Activated CD4-positive, alpha-beta T cell treated with anti-CD3 and anti-CD28 coated beads, Interleukin-2, amount 10 ng/mL, durations not matched to agents 7 days and 5 days (primary cell): ENCODE measurements at regions not wholly inside any gene's neighbourhood (a gene's known extent, or its start where the extent isn't known, plus 50 kb on each side); places are given as distances from the start of the nearest gene placed in this dataset.

Experiments
- CTCF ChIA-PET: fragments of 350-600 bp; sonication (Branson Sonifier 250); formaldehyde crosslinking; loops from one replicate; lab custom pipeline; 2021; ENCODE audit warnings: antibody characterized with exemption; lab: Charles Lee
- POLR2A ChIA-PET: fragments of 350-600 bp; sonication (Branson Sonifier 250); formaldehyde crosslinking; loops from one replicate; lab custom pipeline; 2021; ENCODE audit warnings: antibody characterized with exemption; lab: Charles Lee
- DNase-seq: peaks from one replicate; pipeline ENCODE4 v3.0.0-alpha.2; 2020
- H3K27ac Mint-ChIP-seq: one replicate; pipeline ENCODE4 v1.8.0; 2021; ENCODE audit warnings: mild to moderate bottlenecking, moderate library complexity, mixed read lengths
- H3K27me3 Mint-ChIP-seq: one replicate; pipeline ENCODE4 v1.8.0; 2021; ENCODE audit warnings: mixed read lengths
- H3K36me3 Mint-ChIP-seq: one replicate; pipeline ENCODE4 v1.8.0; 2021; ENCODE audit warnings: low read depth, mixed read lengths
- H3K4me1 Mint-ChIP-seq: one replicate; pipeline ENCODE4 v1.8.0; 2021; ENCODE audit warnings: mixed read lengths
- H3K4me3 Mint-ChIP-seq: one replicate; pipeline ENCODE4 v1.8.0; 2021; ENCODE audit warnings: mild to moderate bottlenecking, moderate library complexity, mixed read lengths
- H3K9me3 Mint-ChIP-seq: one replicate; pipeline ENCODE4 v1.8.0; 2021; ENCODE audit warnings: mixed read lengths

DNA sequence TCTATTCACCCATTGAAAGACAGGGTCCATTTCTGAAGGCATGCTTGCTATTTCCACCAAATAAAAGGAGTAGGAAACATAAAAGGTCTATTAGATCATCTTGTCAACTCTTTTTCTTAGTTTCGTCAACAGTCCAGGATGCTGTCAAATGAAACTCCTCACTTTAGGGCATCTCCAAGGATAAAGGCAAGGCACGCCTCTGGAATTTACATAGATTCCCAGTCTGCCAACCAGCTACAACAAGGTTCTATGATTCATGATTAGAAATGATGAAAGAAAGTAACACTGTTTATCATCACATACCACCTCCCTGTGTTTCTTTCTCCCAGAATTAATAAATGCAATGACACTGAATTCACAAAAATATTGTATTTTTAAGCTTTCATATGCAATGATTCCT is 636.3 kb downstream of the LTN1 start:
- no peak overlapping the region for H3K4me3 Mint-ChIP-seq
- H3K27me3 Mint-ChIP-seq: no peaks in the 10 kb centered on the region
- no peak overlapping the region for H3K27ac Mint-ChIP-seq
- ChIA-PET CTCF (no interaction called here), POLR2A (no interaction called here)
- DNase-seq: no peak
- H3K36me3 Mint-ChIP-seq: no peaks in the 10 kb centered on the region
- H3K4me1 Mint-ChIP-seq: no peaks in the 10 kb centered on the region
- H3K9me3 Mint-ChIP-seq: no peaks in the 10 kb centered on the region

DNA sequence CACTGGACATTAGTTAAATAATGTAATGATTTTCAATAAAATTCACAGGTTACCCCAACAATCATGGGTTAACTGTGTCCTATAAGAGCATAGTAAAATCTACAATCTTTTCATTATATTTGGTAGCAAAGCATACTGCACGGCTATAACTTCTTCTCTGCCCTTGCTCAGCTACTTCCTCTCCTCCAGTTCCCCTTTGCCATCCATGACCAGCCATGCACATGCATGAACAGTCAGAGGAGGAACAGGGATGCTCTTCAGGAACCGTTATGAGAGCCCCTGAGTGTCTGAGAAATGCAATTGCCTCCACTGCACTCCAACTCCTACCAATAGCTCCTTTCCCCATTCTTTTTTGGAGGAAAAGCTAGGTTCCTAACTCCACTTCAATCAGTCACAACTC is 646.7 kb downstream of the LTN1 start:
- H3K36me3 Mint-ChIP-seq: no peaks in the 10 kb centered on the region
- CTCF ChIA-PET: no interaction called here
- H3K27me3 Mint-ChIP-seq: no peaks in the 10 kb centered on the region
- no peak overlapping the region for H3K27ac Mint-ChIP-seq
- no peaks in the 10 kb centered on the region for H3K4me1 Mint-ChIP-seq
- no peak for DNase-seq
- H3K4me3 Mint-ChIP-seq: no peak overlapping the region
- POLR2A ChIA-PET: no interaction called here
- no peaks in the 10 kb centered on the region for H3K9me3 Mint-ChIP-seq

DNA sequence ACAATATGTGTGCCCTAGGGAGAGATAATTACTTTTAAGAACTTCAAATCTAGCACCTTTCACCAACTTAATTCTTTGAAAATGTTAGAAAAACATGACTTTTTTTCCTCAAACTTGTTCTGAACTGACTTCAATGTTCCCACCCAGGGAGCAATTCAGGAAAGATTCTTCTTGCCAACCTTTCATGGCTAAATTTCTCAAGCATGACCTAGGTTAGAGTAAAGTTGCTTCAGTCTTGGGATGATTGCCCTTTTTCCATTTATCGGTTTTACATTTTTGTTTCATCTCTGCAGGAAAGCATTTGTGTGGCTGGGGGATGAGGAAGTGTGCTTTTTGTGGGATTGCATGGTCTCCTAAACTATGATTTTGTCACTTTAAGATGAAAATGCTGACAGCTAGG is 647.7 kb downstream of the LTN1 start:
- DNase-seq: no peak
- no peak overlapping the region for H3K4me3 Mint-ChIP-seq
- H3K4me1 Mint-ChIP-seq: no peaks in the 10 kb centered on the region
- ChIA-PET CTCF (no interaction called here), POLR2A (no interaction called here)
- H3K27ac Mint-ChIP-seq: no peak overlapping the region
- no peaks in the 10 kb centered on the region for H3K9me3 Mint-ChIP-seq
- no peaks in the 10 kb centered on the region for H3K27me3 Mint-ChIP-seq
- no peaks in the 10 kb centered on the region for H3K36me3 Mint-ChIP-seq

DNA sequence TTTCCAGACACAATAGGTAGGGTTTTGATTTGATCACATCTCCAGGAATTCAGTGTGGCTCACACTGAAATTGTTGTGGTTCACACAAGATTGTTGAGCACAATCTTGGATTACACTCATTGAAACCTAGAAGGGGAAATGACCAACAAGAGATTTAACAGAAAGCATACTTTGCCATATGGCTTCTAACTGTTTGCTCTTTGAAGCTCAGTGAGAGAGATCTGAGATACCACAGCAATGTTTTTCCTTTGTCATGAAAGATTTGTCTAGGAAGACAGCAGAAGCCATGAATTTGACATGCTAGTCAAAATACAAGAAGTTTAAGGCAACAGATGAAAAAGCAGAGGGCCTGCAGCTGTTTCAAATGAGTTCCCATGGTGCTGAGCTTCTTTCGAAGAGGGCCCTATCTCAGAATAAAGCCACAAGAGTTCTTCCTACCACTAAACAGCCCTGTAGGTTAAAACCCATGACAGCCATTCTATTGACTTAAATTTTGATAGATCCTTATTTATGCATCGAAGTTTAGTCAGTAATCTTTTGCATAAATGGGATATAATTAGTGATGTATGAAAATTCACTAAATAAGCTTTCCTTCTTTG is 650.4 kb downstream of the LTN1 start:
- no peak for DNase-seq
- H3K27ac Mint-ChIP-seq: no peak overlapping the region
- no peak overlapping the region for H3K4me3 Mint-ChIP-seq
- H3K36me3 Mint-ChIP-seq: no peaks in the 10 kb centered on the region
- no peaks in the 10 kb centered on the region for H3K4me1 Mint-ChIP-seq
- POLR2A ChIA-PET: no interaction called here
- H3K9me3 Mint-ChIP-seq: no peaks in the 10 kb centered on the region
- no peaks in the 10 kb centered on the region for H3K27me3 Mint-ChIP-seq
- CTCF ChIA-PET: no interaction called here

DNA sequence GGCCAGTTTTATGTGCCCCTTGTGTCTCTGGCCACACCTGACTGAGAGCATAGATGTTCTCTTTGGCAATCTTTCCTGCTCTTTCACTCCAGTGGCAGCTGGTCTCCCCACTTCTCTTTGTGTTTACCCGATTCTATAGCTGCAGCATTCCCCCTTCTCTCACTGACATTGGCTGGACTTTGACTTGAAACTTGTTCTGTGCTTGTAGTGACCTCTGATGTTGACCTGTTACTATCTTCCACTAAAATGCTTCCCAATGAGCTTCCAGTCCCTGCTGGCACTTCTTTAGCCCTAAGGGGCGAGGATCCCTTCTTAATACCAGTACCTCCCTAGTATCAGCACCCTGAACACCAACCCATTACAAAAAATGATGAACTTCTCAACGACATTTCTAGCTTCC is 653.3 kb downstream of the LTN1 start:
- no peak overlapping the region for H3K4me3 Mint-ChIP-seq
- H3K9me3 Mint-ChIP-seq: no peaks in the 10 kb centered on the region
- CTCF ChIA-PET: no interaction called here
- POLR2A ChIA-PET: no interaction called here
- H3K27me3 Mint-ChIP-seq: no peaks in the 10 kb centered on the region
- H3K4me1 Mint-ChIP-seq: no peaks in the 10 kb centered on the region
- no peaks in the 10 kb centered on the region for H3K36me3 Mint-ChIP-seq
- no peak overlapping the region for H3K27ac Mint-ChIP-seq
- DNase-seq: no peak

DNA sequence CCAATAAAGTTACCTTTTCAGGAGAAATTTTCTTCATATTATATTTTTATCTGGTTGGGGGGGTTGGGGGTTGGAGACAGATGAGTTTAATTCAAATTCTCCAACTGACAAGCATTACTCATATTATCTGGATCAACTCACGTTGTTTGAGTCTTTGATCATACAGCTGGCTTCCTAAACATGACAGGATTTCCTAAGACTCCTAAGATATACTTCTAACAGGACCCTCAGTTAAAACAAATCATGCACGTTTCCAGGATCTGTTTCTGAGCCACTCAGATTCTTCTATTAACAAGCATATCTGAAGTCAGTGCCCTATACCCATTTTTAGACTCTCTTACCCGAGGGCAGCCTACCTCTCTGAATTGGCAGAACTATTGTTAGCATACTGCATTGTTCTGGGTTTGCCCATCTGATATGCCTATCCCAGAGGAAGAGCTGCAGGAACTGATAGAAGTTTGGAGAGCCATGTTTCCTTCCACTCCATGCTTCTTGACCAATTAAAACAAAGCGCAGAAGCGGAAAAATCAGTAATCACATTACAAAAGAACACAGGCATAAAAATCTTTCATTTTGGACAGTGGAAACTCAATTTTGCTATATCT is 653.9 kb downstream of the LTN1 start:
- no peaks in the 10 kb centered on the region for H3K9me3 Mint-ChIP-seq
- no peak overlapping the region for H3K4me3 Mint-ChIP-seq
- H3K27ac Mint-ChIP-seq: no peak overlapping the region
- ChIA-PET POLR2A (no interaction called here), CTCF (no interaction called here)
- no peak for DNase-seq
- H3K27me3 Mint-ChIP-seq: no peaks in the 10 kb centered on the region
- H3K4me1 Mint-ChIP-seq: no peaks in the 10 kb centered on the region
- H3K36me3 Mint-ChIP-seq: no peaks in the 10 kb centered on the region

DNA sequence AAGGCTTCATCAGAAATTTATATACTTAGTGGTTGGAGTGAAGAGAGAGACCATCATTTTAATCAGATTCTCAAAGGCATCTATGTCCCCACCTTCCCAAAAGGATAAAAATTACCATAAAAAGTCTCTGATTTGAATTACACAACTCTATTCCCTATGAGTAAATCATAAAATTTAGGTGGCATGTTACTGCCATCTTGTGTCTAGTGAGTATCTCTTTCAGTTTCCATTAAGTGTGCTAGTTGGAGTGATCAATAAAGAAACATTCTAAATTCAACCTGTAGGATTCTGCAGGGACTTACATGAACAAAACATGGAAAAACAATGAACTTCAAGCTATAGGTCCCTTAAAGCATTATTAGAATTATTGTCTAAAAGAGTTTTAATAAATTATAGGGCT is 655.4 kb downstream of the LTN1 start:
- H3K9me3 Mint-ChIP-seq: no peaks in the 10 kb centered on the region
- H3K27ac Mint-ChIP-seq: no peak overlapping the region
- H3K4me1 Mint-ChIP-seq: no peaks in the 10 kb centered on the region
- CTCF ChIA-PET: no interaction called here
- H3K4me3 Mint-ChIP-seq: no peak overlapping the region
- DNase-seq: no peak
- POLR2A ChIA-PET: no interaction called here
- no peaks in the 10 kb centered on the region for H3K27me3 Mint-ChIP-seq
- H3K36me3 Mint-ChIP-seq: no peaks in the 10 kb centered on the region

DNA sequence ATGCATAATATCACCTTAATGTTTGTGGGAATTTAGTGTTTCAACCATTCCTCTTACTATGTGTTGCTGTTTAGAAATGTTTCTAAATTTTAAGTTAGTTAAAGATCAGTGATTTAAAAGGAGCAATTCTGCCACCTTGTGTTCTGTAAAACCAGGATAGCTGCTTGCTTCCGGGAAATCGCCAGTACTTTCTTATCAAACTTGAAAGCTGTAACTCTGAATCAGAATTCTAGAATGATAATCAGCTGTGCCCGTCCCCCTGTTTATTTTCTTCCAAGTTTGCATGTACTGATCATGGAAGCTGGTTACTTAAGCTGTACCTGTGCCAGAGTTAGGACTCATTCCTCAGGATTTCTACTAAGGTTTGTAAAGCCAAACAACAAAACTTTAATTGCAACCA is 656.4 kb downstream of the LTN1 start:
- no peaks in the 10 kb centered on the region for H3K27me3 Mint-ChIP-seq
- H3K27ac Mint-ChIP-seq: no peak overlapping the region
- no peak overlapping the region for H3K4me3 Mint-ChIP-seq
- no peaks in the 10 kb centered on the region for H3K36me3 Mint-ChIP-seq
- POLR2A ChIA-PET: no interaction called here
- DNase-seq: no peak
- no peaks in the 10 kb centered on the region for H3K4me1 Mint-ChIP-seq
- no peaks in the 10 kb centered on the region for H3K9me3 Mint-ChIP-seq
- CTCF ChIA-PET: no interaction called here

DNA sequence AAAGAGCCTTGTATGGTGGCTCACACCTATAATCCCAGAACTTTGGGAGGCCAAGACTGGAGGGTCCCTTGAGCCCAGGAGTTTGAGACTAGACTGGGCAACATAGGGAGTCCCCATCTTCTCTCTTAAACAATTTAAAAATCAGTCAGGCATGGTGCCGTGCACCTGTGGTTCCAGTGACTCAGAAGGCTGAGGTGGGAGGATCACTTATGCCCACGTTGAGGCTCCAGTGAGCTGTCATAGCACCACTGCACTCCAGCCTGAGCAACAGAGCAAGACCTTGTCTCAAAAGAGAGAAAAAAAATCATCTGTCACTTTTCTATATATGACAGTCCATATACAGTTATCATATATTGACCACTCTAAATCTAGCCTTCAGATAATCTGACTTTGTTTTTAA is 658.3 kb downstream of the LTN1 start:
- Mint-ChIP-seq H3K27ac (no peak overlapping the region), H3K36me3 (no peaks in the 10 kb centered on the region), H3K27me3 (no peaks in the 10 kb centered on the region), H3K9me3 (no peaks in the 10 kb centered on the region), H3K4me3 (no peak overlapping the region), H3K4me1 (no peaks in the 10 kb centered on the region)
- DNase-seq: no peak
- POLR2A ChIA-PET: no interaction called here
- CTCF ChIA-PET: no interaction called here

DNA sequence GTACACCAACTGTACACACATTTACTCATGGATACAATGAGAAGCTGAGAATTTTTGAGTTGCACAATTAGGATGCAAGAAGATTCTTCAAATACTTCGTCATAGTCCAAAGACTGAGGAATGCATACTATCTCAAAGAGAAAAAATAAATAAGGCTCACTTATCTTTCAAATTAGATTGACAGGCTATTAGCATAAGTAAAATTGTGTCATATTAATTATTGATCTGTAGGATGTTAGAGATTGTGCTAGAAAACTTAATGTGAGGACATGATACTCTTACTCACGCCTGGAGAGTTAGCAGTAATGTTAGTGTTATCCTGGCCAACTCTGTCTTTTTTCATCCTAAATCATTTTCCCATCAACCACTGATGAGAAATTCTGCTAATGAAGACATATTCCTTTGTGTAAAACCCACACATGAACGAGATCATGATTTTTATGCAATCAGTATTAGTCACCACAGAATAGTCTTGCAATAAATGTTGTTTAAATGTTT is 659.0 kb downstream of the LTN1 start:
- no peak overlapping the region for H3K4me3 Mint-ChIP-seq
- H3K27ac Mint-ChIP-seq: no peak overlapping the region
- H3K36me3 Mint-ChIP-seq: no peaks in the 10 kb centered on the region
- H3K27me3 Mint-ChIP-seq: no peaks in the 10 kb centered on the region
- peaks cover 3% of the 10 kb centered on the region for H3K9me3 Mint-ChIP-seq
- no peak for DNase-seq
- ChIA-PET POLR2A (no interaction called here), CTCF (no interaction called here)
- no peaks in the 10 kb centered on the region for H3K4me1 Mint-ChIP-seq

DNA sequence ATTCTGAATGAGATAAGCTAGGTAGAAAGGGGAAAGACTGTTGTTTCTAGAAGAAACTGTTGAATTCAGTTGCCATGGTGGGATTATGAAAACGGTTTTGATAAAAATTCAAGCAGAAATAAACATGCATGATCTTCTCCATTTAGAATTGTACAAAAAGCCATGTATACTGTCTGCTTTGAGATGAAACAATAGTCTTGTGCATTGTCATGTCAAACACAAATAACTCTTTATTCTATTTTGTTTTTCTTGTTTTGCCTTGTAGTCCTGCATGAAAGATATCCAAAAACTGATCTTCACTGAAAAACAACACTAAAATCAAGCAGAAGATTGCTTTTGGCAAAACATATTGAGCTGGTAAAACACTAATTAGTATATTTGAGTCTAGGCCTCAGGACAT is 659.9 kb downstream of the LTN1 start:
- Mint-ChIP-seq H3K36me3 (no peaks in the 10 kb centered on the region), H3K4me3 (no peak overlapping the region), H3K4me1 (no peaks in the 10 kb centered on the region), H3K9me3 (peaks cover 4% of the 10 kb centered on the region), H3K27ac (no peak overlapping the region), H3K27me3 (no peaks in the 10 kb centered on the region)
- ChIA-PET CTCF (interaction anchor here (1.4 kb wide), 1 partner anchor 412 kb away, joined by 3 read pairs; no protein-coding TSS in a partner anchor), POLR2A (no interaction called here)
- DNase-seq: no peak

DNA sequence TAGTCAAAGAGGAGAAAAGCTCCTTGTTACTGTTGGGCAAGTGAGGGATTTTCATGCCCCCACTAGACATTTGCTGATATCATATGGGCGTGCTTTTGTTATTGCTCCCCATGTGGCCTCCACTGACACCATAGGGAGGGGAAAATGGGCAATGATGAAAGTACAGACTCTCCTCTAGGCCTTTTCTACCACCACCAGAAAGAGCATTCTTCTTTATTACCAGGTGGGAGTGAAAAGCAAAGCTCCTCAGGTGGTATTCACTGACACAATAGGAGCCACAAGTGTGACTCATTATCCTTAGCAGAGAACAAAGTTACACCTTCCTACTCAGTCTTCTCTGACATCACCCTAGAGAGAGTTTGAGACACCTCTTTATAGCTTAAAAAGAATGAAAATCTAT is 667.1 kb downstream of the LTN1 start:
- H3K27me3 Mint-ChIP-seq: no peaks in the 10 kb centered on the region
- H3K27ac Mint-ChIP-seq: no peak overlapping the region
- H3K4me1 Mint-ChIP-seq: no peaks in the 10 kb centered on the region
- DNase-seq: no peak
- no peaks in the 10 kb centered on the region for H3K36me3 Mint-ChIP-seq
- ChIA-PET CTCF (no interaction called here), POLR2A (no interaction called here)
- peaks cover 4% of the 10 kb centered on the region for H3K9me3 Mint-ChIP-seq
- H3K4me3 Mint-ChIP-seq: no peak overlapping the region

DNA sequence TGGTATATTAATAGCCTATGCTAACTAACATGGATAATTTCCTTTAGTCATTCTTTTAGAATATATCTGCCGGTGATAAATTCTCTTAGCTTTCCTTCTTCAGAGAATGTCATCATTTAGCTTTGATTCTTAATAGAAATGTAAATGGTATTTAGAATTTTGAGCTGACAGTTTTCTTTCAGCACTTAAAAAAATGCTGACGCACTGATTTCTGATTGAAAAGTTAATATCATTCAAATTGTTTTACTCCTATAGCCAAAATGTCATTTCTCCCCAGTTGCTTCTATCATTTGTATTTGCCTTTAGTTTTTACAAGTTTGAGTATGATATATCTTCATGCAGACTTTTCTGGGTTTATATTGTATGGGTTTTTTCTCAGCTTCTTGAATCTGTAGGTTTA is 668.0 kb downstream of the LTN1 start:
- Mint-ChIP-seq H3K4me3 (no peak overlapping the region), H3K36me3 (no peaks in the 10 kb centered on the region), H3K27ac (no peak overlapping the region), H3K9me3 (peaks cover 4% of the 10 kb centered on the region), H3K27me3 (no peaks in the 10 kb centered on the region), H3K4me1 (no peaks in the 10 kb centered on the region)
- no peak for DNase-seq
- CTCF ChIA-PET: no interaction called here
- POLR2A ChIA-PET: no interaction called here
